Epidermal melanocyte (primary cell): ENCODE measurements at regions not wholly inside any gene's neighbourhood (a gene's known extent, or its start where the extent isn't known, plus 50 kb on each side); places are given as distances from the start of the nearest gene placed in this dataset.
A peak's percentile ranks its signal among the peaks of the same experiment; 100 is the strongest.
"Not testable (repeated sequence)": the region's sequence is repeated elsewhere in the genome, so short reads cannot be mapped to it uniquely, and the experiment has no call there.

Experiments used
- DNase-seq: peaks from one replicate; pipeline ENCODE4 v3.0.0; 2011; ENCODE audit warnings: low spot score; ENCODE audit not compliant: insufficient read length

DNA sequence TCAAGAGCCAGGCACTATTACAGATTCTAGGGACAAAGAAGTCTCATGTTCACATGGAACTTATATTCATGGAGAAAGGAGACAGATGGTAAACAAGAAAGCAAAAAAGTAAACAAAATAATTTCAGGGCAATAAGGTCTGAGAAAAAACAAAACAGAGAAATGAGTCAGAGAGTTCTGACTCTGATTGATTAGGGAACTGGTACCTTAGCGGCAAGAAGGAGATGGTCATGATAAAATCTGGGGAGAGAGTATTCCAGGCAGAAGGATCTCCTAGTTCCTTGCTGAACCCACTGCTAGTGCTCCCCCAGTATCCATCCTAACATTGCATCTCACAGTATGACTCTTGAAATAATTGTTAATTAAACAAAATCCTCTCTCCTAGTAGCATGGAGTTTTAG is 161.8 kb upstream of the KLF7 start:
- DNase-seq = no peak

GRCh38 chr2:207328944-207329386 is 163.2 kb upstream of the KLF7 start:
- no peak for DNase-seq

- DNase-seq = no peak
Observed at GRCh38 chr2:207330912-207331311, 165.2 kb upstream of the KLF7 start.

- DNase-seq = no peak
Observed at GRCh38 chr2:207331674-207332073, 165.9 kb upstream of the KLF7 start.

GRCh38 chr2:207332480-207333212 is 166.9 kb upstream of the KLF7 start:
- DNase-seq = no peak

GRCh38 chr2:207333599-207334300 is 168.0 kb upstream of the KLF7 start:
- no peak for DNase-seq

DNA sequence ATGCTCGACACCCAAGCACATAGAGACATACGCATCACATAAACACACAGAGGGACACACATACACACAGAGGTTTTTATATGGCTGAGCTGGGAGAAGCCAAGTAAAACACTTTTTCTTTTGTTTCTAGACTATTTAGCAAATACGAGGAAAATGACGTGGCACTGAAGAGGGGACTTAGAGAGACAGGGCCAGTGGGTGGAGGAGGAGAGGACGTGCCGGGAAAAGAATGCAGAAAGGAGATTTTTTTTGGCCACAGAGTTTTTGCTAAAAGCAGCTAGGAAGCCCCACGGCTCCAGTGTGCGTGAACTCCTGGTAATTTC is 168.5 kb upstream of the KLF7 start:
- DNase-seq = no peak

DNA sequence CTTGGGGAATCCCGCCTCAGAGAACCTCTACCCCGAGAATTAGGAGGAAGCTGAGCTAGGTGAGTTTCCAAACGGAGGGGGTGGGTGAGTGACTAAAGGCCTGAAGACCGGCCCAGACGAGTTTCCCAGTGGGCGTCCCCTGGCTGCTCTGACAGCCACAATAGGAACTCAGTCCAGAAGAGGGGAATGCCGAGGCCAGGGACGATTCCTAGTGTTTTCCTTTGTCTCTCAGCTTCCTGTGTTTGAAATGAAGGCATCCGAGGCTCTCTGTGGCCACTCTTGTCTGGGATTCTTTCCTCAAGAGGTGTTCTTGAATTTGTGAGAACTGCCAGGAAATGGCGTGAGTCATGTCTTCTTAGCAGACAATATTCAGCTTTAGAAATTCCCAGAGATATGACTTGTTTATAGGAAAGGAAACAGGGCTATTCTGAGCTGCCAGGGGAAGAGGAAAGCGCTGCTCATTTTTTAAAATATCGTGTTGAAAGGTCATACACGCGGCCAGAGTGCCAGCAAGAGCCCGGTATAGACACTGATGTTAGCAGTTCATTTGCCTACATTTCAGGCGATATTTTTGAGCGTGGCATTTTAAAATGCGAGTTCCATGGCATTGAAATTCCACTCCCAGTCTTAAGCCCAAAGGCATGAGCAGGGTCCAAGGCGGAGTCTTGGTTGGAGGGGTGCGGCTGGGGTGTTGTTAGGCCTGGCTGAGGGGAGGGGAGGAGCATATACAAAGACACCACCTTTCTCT is 169.1 kb upstream of the KLF7 start:
- DNase-seq = peak; percentile 30

DNA sequence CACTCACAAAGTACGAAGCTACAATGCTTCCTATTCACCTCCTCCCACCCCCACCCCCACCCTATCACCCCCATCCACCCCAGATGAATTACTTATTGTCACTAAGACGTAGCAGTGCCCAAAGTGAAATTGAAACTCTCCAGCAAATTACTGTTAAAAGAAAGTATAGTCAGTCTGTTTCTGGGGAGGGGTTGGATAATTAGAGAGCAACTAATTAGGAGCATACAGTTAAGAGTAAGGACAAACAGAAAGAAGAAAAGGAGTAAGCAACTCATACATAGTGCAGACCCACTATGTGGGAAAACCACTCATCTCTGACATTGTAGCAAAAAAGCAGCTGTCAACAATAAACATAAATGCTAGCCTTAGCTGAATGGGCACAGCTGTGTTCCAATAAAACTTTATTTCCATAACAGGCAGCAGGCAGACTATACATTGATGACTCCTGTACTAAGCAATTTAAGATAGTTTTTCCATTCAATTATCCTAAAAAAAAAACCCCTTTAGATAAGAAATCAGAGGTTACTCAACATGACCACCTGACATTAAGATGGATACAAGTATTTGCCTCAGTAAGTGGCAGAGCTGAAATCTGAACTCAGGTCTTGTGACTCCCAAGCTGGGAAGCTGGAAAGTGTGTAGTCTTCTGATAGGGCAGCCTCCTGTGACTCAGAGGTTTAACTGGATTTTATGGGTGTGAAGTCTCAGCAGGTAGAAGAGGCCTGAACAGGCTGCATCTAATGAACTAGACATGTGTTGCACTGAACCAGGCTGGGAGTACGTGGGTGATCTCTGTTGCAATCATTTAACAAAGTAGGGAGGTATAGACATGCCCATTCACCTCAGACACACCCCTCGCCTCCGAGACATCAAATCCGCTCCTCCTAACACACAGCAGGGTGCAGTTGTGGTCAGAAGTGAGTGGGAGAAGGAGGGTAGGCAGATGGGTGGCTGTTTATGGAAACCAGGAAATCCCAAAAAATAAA is 171.8 kb upstream of the KLF7 start:
- peak; percentile 49 for DNase-seq

GRCh38 chr2:207338220-207338607 is 172.5 kb upstream of the KLF7 start:
- no peak for DNase-seq

DNA sequence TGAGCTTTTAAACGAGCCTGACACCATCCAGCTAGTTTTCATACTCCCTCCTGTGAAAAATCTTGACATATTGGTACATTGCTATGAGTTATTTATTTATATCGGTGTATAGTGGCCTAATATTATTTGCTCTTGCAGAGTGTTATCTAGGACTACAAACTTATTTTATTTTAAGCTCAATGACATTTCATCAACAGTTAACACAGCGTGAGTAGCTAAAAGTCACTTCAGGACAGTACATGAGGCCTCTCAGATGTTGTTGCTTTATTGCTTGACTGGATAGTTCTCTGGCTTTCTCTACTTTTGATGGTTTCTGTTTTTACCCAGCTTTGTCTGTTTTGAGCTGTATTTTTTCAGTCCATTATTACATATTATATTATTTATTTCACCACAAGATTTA is 172.9 kb upstream of the KLF7 start:
- DNase-seq = no peak

DNA sequence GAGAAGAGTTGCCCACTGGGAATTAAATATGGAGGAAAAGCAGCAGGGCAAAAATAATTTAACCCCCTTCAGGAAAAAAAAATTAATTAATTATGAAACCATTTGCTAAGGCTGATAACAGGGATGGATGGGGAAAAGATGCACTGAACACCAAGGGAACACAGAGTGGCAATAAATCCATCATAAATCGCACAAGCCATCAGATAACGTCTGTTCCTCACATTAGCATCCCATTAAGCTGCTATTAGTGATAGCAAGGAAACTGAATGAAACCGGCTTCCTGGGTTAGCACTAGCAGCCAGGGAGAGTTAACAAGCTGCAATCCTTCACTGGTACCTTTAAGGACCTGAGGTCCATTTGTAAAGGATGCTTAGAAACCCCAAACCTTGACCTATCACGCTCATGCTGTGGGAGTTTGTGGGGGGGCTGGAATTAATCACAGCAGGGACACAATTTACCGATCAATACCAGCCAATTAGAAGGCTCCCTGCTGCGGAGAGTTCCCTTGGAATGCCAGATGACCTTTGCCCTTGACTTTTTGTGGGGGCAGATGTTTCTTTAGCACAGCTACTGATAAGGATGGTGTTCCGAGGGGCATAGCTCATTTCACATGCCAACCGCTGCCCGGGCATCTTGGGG is 175.5 kb upstream of the KLF7 start:
- no peak for DNase-seq

GRCh38 chr2:207341804-207342203 is 176.1 kb upstream of the KLF7 start:
- DNase-seq = no peak

DNA sequence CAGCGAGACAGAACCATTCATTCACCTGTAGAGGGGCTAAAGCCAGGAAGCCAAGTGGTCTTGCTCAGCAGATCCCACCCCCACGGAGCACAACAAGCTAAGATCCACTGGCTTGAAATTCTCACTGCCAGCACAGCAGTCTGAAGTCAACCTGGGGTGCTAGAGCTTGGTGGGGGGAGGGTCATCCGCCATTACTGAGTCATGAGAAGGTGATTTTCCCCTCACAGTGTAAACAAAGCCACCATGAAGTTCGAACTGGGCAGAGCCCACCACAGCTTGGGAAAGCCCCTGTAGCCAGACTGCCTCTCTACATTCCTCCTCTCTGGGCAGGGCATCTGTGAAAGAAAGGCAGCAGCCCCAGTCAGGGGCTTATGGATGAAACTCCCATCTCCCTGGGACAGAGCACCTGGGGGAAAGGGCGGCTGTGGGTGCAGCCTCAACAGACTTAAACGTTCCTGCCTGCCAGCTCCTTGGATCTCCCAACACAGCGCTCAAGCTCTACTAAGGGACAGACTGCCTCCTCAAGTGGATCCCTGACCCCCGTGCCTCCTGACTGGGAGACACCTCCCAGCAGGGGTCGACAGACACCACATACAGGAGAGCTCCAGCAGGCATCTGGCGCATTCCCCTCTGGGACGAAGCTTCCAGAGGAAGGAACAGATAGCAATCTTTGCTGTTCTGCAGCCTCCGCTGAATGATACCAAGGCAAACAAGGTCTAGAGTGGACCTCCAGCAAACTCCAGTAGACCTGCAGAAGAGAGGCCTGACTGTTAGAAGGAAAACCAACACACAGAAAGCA is 179.0 kb upstream of the KLF7 start:
- not testable (repeated sequence) for DNase-seq

DNA sequence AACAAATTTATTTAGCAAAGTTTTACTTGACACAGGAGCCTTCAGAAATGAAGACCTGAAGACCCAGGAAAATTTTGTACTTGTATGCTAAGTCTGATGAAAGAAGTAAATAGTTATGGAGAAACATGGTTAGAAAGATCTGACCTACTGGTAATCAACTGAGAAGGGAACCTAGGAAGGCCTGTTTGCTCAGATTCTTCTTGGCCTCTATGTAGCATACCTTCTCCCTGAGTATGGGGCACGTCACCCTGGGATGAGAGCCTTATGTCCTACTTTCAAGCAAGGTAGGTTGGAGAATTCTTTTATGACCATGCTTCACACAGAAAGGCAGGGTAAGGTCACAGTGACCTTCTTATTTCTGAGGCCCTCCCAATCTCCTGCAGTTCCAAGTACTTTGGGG is 178.6 kb upstream of the CREB1 start:
- no peak for DNase-seq

GRCh38 chr2:207352978-207353671 is 176.6 kb upstream of the CREB1 start:
- DNase-seq = no peak

DNA sequence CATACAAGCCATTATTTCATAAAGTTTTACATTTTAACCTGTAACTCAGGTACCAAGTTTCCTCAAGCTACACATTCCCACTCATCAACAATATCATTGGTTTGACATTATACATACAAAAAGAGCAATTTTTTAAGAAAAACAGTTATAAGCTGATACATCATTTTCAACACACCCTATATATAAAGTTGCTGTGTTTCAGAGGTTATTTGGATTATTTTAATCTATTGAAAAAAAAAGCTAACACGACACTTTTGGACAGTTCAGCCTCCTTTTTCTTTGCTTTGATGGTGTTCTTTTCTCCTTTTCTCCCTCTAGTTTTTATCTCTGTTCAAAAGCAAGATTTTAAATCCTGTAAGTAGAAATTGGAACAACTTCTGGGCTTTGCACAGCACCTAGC is 175.9 kb upstream of the CREB1 start:
- no peak for DNase-seq

GRCh38 chr2:207354462-207354861 is 175.3 kb upstream of the CREB1 start:
- no peak for DNase-seq

DNA sequence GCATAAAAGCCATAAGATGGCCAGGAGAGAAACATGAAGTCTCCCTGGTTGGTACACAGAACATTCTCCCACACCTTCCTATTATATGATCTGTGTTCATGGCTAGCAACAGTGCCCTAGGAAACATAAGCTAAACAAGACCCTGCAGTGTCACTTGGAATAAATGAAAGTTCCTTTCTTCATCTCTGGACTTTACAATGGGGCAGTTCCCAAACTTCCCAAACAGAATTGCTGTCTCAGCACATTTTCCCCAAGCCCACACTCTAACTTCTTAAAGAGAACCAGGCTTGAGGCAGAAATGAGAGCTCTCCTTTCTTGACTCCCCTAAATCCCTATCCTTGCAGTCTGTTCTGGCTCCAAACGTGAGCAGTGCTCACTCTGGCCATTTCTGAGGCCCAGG is 173.2 kb upstream of the CREB1 start:
- DNase-seq = no peak
